ENCODE measurements at regions not wholly inside any gene's neighbourhood (a gene's known extent, or its start where the extent isn't known, plus 50 kb on each side); places are given as distances from the start of the nearest gene placed in this dataset.
"Not testable (repeated sequence)": the region's sequence is repeated elsewhere in the genome, so short reads cannot be mapped to it uniquely, and the experiment has no call there.

DNA sequence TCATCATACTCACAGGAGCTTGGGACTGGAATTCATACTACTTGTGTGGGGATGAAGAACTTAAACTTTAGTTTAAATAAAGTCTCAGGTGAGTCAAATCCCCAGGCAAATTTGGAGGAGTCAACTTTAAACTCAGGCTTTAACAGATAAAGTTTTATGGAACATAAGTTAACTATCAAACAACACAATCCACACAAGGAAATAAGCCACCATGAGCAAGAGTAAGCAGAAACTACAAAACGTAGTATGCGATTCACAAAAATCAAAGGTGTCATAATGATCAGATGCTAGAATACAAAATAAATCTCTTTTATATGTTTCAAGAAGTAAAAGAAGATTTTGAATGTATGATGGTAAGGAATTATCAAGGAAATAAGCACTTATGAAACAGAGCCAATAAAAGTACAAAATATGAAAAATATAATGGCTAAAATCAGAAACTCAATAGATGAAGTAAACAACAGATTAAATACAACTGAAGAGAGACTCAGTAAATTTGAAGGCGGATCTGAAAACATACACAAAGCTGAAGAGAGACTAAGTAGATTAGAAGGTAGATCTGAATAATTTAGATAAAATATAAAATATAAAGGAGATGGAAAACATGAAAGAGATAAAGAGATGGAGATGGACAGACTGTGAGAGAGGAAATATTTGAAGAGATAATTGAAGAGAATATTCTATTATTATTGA lies 97.5 kb upstream of the TWIST2 start:
- DNase-seq (ENCODE audit: low read depth), result no peak

GRCh38 chr2:238754259-238754658 lies 93.6 kb upstream of the TWIST2 start:
- DNase-seq (ENCODE audit: low read depth), result no peak

- peak; percentile 23 for DNase-seq (ENCODE audit: low read depth)
These were observed 86.0 kb upstream of the TWIST2 start for GRCh38 chr2:238761868-238762267.

DNA sequence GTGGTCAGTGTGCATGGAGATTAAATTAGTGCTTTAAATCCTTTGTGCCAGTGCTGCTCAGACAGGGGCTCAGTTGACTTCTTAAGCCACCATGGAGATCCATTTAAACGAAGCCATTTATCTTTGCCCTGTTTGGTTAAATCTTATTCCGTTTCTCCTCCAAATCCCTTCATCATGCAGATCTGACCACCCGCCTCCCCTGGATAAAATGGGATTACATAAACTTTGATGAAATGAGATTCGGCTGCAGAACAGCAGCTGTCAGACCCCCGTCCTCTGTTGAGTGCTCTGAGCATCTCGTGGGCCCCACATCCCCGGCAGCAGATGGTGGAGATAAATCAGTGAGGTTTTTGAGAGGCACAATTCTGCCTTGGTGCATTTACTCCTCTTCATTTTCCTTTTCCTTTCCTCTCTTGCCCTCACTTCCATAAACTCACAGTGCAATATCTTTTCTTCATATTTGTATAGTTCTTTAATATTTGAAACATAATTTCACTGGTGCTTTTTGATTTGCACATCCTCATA lies 84.4 kb upstream of the TWIST2 start:
- no peak for DNase-seq (ENCODE audit: low read depth)

DNA sequence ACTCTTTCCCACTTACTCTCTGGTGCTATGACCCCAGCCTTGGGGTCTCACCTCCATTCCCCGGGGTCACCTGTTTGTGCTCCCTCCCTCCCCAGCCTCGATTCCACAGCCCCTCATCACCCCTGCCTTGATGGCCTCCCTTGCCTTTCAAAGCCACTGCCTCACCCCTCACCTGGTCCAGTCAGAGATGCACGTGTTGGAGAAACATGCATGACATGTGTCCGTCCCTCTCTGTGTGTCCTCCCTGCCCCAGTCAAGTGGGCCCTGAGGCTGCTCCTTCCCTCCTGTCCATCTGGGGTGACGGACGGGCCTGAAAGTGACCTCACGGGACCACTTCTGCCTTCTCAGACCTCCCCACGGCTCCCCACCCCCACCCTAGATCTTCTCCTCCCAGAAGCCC lies 82.3 kb upstream of the TWIST2 start:
- no peak for DNase-seq (ENCODE audit: low read depth)

DNA sequence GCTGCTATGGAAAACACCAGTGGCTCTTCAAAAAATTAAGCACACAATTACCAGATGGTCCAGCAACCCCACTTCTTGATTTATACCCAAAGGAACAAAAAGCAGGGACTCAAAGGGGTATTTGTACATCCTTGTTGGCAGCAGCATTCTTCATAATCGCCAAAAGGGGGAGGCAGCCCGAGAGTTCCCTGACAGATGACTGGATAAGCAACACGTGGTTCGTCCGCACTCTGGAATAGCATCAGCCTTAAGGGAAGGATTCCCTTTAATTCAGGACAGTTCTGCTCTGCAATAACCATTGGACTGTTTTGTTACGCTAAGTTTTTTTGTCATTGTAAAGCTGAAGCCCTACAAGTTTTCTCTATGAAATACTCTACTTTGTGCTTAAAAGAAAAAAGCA lies 76.7 kb upstream of the TWIST2 start:
- peak; percentile 27 for DNase-seq (ENCODE audit: low read depth)

DNA sequence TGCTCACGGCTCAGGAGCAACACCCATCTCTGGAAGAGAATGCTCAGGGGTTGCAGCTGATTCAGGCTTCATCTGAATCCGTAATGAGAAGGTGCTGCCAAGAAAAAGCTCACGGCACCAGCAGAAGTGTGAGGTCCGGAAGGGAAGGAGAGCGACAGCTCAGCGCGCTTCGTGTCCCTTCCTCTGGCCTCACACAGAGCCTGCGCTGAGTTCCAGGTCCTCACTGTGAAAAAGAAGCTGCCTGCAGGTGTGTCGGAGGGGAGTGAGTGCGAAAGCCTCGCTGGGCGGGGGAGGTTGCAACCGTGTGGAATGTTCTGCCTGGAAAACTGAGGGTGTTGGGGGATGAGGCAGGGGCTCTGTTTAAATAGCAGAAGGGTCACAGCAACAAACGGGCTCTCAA lies 76.2 kb upstream of the TWIST2 start:
- DNase-seq (ENCODE audit: low read depth), result no peak

GRCh38 chr2:238772635-238773297 lies 75.1 kb upstream of the TWIST2 start:
- DNase-seq (ENCODE audit: low read depth), result no peak

GRCh38 chr2:238773472-238773871 lies 74.4 kb upstream of the TWIST2 start:
- no peak for DNase-seq (ENCODE audit: low read depth)

GRCh38 chr2:238774071-238774470 lies 73.8 kb upstream of the TWIST2 start:
- no peak for DNase-seq (ENCODE audit: low read depth)

DNA sequence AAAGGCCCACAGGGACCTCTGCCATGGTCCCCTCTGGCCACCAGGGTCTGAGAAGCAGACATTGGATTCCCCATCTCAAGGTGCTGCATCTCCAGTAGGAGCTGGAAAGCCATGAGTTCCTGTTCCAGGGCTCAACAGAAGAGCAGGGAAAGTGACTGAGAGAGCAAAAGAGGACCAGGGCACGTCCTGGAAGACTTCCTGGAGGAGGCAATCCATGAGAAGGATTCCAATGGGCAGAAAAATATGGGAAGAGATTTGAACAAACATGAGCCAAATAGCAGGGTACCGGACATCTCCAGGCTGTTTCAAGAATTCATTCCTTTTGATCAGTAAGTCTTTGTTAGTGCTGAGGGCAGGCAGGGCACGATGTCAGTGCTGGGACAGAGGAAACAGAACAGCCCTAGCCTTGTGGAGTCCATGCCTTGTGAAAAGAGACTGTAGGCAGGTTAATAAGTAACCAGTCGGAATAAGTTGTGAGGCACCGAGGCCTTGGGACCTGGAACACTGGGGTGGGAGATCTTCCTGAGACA lies 72.8 kb upstream of the TWIST2 start:
- no peak for DNase-seq (ENCODE audit: low read depth)

DNA sequence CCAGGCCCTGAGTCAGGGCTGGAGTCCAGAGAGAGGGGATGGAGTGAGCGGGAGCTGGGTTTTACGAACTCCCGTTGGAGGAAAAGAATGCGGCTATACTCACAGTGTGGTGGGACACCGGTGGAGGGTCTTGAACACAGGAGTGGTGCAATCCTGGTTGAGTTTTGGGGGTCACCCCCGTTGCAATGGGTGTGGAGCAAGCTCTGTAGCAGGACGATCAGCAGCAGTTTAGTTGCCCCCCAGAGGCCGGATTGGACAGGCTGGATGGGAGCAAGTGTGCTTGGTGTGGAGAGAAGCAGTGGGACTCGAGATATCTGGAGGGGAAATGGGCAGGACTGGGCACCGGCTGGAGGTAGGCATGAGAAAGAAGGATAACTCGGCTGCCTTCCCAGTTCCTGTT lies 72.3 kb upstream of the TWIST2 start:
- no peak for DNase-seq (ENCODE audit: low read depth)

DNA sequence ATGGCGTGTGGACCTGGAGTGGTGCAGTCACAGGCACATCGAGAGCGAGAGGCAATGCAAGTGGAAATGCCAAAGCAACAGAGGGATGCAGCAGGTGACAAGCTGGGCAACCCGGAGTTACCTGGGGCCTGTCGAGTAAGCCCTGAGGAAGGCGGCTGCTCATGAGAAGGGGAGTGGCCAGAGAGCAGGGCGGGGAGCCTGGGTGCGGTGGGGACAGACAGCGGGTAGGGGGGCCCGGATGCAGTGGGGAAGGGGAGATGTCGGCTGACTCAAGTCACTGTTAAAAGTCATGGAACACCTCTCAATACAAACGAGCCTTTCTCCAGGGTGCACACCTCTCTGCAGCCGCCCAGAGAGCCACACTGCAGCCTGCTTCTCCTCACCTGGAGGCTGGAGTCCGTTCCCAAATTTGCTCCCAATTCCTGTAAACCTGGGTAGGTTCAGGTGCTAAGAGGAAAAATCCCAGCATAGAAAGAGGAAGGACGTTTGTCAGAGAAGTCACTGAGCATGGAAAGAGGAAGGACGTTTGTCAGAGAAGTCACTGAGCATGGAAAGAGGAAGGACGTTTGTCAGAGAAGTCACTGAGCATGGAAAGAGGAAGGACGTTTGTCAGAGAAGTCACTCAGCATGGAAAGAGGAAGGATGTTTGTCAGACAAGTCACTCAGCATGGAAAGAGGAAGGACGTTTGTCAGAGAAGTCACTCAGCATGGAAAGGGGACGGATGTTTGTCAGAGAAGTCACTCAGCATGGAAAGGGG lies 71.7 kb upstream of the TWIST2 start:
- DNase-seq (ENCODE audit: low read depth), result no peak

DNA sequence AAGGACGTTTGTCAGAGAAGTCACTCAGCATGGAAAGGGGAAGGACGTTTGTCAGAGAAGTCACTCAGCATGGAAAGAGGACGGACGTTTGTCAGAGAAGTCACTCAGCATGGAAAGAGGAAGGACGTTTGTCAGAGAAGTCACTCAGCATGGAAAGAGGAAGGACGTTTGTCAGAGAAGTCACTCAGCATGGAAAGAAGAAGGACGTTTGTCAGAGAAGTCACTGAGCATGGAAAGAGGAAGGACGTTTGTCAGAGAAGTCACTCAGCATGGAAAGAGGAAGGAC lies 71.2 kb upstream of the TWIST2 start:
- not testable (repeated sequence) for DNase-seq (ENCODE audit: low read depth)

DNA sequence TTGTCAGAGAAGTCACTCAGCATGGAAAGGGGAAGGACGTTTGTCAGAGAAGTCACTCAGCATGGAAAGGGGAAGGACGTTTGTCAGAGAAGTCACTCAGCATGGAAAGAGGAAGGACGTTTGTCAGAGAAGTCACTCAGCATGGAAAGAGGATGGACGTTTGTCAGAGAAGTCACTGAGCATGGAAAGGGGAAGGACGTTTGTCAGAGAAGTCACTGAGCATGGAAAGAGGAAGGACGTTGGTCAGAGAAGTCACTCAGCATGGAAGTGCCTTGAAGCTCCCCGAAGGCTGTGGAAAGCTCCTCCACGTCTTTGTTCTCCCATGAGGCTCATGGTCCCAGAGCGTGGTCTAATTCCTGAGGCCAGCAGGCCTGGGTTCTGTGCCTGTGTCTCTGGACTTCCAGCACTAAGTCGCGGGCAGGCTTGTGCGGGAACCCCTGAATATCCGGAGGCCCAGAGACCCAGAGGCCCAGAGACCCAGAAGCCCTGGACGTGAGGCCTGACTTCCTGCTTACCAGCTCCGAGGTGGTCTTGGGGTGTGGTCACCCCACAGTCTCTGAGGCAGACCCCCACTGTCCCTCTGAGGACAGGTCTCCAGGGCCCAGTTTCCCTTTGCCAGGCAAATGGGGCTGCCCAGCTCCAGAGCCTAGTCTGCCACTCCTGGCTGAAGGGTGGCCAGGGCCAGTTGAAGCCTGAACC lies 70.4 kb upstream of the TWIST2 start:
- no peak for DNase-seq (ENCODE audit: low read depth)

DNA sequence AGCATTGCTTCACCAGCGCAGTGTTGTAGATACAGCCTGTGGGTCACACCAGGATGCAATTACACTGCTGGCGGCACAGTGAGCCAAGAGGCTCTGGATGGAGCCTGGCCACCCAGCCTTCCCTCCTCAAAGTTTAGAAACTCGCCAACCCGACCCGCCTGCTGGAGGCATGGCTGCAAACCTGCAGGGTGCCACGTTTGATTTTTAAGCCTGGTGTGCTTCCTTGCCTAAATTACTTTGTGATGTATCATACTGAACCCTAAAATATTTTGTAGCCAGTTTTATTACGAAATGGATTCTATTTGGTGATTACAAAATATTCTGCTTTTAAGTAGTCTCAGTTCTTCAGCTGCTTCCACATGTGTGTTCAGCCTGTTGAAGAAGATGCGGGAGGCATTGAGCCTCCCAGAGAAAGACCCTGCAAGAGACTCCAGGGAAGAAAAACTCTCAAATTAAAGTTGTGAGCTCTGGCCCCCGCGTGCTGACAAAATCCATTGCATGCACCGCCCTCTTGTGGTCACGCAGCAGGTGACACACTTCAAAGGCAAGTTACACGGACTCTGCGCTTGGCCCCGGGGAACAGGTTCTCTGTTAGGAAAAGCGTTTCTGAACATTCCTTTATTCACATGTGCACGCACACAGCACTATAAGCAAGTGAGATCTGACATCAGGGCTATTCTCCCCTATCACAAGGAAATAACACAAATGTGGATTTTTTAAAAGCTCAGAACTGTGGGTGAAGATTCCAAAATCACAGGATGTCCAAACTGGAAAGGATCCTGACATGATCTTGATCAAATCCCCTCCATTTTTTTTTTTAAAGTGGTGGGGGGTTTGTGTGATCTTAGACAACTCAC lies 63.0 kb upstream of the TWIST2 start:
- DNase-seq (ENCODE audit: low read depth), result peak; percentile 82

DNA sequence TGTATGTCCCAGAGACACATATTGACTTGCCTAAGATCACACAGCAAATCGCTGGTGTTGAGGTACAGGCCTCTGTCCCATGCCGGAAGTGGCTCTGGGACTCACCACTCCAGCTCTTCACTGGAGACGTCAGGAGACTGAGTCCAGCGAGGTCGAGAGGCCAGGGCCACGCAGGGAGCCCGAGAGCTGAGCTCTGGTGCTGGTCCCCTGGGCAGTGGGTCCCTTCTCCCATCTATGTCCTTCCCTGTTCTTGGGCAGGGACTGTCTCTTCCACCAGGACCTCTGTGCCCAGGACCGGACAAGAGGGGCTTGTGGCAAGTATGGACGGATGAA lies 62.4 kb upstream of the TWIST2 start:
- DNase-seq (ENCODE audit: low read depth), result peak; percentile 38

GRCh38 chr2:238786379-238786778 lies 61.5 kb upstream of the TWIST2 start:
- DNase-seq (ENCODE audit: low read depth), result peak; percentile 65

DNA sequence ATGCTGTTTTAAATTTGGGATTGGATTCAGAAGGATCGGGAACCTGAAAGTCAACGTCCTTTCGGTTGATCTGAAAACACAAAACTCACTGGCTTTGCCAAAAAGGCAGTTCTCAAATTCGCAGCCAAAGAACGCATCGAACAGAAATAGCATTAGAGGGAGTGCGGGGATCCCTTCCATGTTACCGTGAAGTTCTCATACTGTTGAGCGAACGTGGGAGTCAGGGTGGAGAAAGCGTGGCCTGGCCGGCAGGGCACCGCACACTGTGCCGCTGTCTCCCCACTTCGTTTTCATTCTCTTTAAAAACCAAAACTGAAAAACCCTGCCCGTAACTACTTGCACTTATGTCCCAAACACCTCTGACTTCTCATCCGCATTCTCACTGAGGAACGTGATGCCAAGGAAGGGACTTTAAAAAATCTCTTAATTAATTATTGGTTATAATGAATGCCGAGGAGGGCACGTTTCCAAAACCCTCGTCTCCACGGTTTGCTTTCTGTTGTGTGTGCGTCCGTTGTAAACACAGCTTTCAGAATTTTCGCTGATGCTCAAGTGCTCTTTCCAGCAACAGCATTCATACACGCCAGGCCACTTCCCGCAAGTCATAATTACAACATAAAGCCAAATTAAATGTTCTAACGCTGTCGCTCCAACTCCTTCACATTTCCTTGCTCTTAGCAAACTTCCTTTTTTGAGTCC lies 60.9 kb upstream of the TWIST2 start:
- DNase-seq (ENCODE audit: low read depth), result peak; percentile 58

GRCh38 chr2:238787501-238787900 lies 60.4 kb upstream of the TWIST2 start:
- DNase-seq (ENCODE audit: low read depth), result peak; percentile 71

DNA sequence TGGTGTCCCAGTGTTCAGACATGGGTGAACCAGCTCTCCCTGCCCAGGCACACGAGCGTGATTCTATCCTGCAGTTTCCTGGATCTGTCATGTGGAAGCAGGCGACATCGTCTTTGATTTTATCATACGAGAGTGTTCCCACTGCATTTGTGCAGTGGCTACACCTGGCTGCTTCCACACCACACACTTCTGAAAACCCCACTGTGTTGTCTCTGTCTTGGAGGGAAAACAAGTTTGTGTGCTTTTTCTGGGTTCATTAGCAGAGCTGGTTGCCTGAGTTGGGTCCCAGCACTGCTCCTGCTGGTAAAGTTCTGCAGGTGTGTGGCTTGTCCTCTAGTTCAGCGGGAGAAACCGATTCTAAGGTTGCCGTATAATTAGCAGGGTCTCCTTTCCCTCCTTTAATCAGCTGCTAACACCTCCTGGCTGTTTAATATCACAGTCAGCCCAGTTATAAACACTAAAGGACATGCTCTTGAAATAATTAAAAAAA lies 58.5 kb upstream of the TWIST2 start:
- peak; percentile 53 for DNase-seq (ENCODE audit: low read depth)
